Gastrocnemius medialis (tissue), 4 donors: ENCODE measurements at regions not wholly inside any gene's neighbourhood (a gene's known extent, or its start where the extent isn't known, plus 50 kb on each side); places are given as distances from the start of the nearest gene placed in this dataset.

Experiments used
- CTCF ChIP-seq, 5 experiments: fragments of 450-650 bp in 3 of 5; fragments of 200-600 bp in 2 of 5; sonication (generic) in 2 of 5; IDR thresholded peaks in 4 of 5; conservative IDR thresholded peaks in 1 of 5; 1 replicate in 4 of 5; 2 replicates in 1 of 5; pipeline ENCODE4 v1.5.1; 2016 to 2019; ENCODE audit warnings: antibody characterized with exemption in 5 of 5, mild to moderate bottlenecking in 3 of 5, moderate library complexity in 3 of 5
- POLR2A ChIP-seq, 2 donors: fragments of 450-650 bp; IDR thresholded peaks; one replicate each; pipeline ENCODE4 v1.6.1; 2017; ENCODE audit warnings: antibody characterized with exemption in 2 of 2, mild to moderate bottlenecking in 2 of 2, moderate library complexity in 2 of 2

DNA sequence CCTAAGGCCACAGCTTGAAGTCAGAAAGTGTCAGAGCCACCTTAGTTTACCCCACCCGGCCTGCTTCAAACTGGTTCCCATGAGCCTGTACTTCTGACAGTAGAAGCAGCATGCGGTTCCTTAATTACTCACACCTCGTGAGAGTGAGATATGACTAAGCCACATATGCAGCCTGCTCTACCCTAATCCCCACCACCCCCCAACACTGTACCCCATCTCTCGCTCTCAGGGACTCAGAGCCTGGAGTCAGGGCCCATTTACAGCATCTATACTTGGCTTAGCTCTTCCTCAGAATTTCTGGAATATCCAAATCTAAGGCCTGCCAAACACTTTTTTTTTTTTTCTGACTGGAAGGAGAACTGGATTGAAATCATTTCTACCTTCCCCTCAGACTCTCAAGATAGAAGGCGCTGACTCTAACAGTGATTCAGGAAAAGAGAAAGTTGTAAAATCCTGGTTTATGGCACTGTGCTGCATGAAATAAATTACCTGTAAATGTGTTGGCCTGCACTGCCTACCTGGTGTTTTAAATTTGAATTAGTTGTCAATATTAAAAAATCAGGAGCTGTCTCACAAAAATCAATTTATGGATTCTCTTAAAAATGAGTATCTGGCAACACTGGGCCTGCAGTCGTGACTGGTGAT, 360.0 kb downstream of the RND3 start:
- TF ChIP-seq CTCF (IDR thresholded peaks at IDR 0.05 in 4 of 5, conservative IDR thresholded peaks at IDR 0.05 in 1 of 5): no peak
- TF ChIP-seq POLR2A (IDR thresholded peaks at IDR 0.05): no peak
